ENCODE measurements at regions not wholly inside any gene's neighbourhood (a gene's known extent, or its start where the extent isn't known, plus 50 kb on each side); places are given as distances from the start of the nearest gene placed in this dataset.

DNA sequence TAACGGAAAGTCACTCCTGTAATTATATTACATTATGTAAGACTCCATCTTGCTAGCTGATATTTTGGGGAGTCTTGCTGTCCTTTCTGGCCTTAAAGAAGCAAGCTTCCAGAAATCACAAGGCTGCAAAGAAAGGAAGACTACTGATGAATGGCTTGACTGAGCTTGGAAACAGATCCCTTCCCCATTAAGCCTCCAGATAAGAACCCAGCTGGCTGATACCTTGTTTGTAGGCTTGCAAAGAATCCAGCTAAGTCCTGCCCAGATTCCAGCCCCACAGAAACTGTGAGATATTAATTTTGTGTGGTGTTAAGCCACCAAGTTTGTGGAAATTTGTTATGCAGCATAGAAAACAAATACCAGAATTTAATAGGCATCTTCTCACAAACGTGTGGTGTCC is 49.9 kb upstream of the TMEM106B start:
- TF ChIP-seq CTCF (conservative IDR thresholded peaks at IDR 0.05; ENCODE audit: low read depth, low read length) (no peak), EZH2 (IDR thresholded peaks at IDR 0.05; ENCODE audit: low read length, unreplicated experiment) (no peak), EZH2phosphoT487 (IDR thresholded peaks at IDR 0.05; ENCODE audit: borderline replicate concordance, low read length) (no peak)

Measured in PC-3 (cell line).